ENCODE measurements at regions not wholly inside any gene's neighbourhood (a gene's known extent, or its start where the extent isn't known, plus 50 kb on each side); places are given as distances from the start of the nearest gene placed in this dataset.

DNA sequence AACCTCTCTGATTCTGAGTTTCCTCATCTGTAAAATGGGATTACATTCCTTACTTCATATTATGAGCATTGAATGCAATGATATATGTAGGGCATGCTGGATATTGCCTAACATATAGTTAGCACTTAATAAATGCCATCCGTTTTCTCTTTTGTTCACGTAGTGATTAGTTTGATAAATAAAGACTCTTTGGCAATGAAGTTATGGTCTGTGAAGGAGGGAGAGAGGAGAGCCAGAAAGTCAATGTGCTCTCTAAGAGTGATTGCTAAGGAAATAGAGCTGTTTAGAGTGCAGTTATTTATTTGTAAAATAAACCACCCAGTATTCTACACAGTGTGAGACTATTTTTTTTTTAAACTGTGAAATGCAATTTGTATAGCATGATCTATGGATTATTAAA, 207.9 kb upstream of the E2F8 start:
- TF ChIP-seq, protein P1, sequence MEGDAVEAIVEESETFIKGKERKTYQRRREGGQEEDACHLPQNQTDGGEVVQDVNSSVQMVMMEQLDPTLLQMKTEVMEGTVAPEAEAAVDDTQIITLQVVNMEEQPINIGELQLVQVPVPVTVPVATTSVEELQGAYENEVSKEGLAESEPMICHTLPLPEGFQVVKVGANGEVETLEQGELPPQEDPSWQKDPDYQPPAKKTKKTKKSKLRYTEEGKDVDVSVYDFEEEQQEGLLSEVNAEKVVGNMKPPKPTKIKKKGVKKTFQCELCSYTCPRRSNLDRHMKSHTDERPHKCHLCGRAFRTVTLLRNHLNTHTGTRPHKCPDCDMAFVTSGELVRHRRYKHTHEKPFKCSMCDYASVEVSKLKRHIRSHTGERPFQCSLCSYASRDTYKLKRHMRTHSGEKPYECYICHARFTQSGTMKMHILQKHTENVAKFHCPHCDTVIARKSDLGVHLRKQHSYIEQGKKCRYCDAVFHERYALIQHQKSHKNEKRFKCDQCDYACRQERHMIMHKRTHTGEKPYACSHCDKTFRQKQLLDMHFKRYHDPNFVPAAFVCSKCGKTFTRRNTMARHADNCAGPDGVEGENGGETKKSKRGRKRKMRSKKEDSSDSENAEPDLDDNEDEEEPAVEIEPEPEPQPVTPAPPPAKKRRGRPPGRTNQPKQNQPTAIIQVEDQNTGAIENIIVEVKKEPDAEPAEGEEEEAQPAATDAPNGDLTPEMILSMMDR (IDR thresholded peaks at IDR 0.05; ENCODE audit: low read depth, low read length), result no peak
- TF ChIP-seq POLR2A (IDR thresholded peaks at IDR 0.05; ENCODE audit: extremely low read depth, insufficient read length), result no peak
- TF ChIP-seq, protein P2, sequence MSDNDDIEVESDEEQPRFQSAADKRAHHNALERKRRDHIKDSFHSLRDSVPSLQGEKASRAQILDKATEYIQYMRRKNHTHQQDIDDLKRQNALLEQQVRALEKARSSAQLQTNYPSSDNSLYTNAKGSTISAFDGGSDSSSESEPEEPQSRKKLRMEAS (IDR thresholded peaks at IDR 0.05; ENCODE audit: low read depth, low read length), result no peak

Measured in NB4 (cell line).